Astrocyte (in vitro differentiated cells and primary cell): ENCODE measurements at regions not wholly inside any gene's neighbourhood (a gene's known extent, or its start where the extent isn't known, plus 50 kb on each side); places are given as distances from the start of the nearest gene placed in this dataset.

Experiments
- DNase-seq: peaks from one replicate; pipeline ENCODE4 v3.0.0-alpha.2; 2010; ENCODE audit warnings: low read depth
- FAIRE-seq: peaks from 2 replicates; lab custom pipeline; 2011; peaks lifted over from hg19 to GRCh38; lab: Jason Lieb, UNC
- H2AFZ ChIP-seq: 2 replicates; pipeline ENCODE4 v1.6.0; 2012; ENCODE audit warnings: low read depth, low read length, inconsistent platforms
- H3K27ac ChIP-seq: 2 replicates; pipeline ENCODE4 v1.5.1; 2011; ENCODE audit warnings: low read depth, low read length, inconsistent platforms
- H3K27me3 ChIP-seq: 2 replicates; pipeline ENCODE4 v1.6.0; 2011; ENCODE audit warnings: low read length, inconsistent platforms; ENCODE audit not compliant: insufficient read depth
- H3K36me3 ChIP-seq: 2 replicates; pipeline ENCODE4 v1.5.1; 2011; ENCODE audit warnings: low read length, inconsistent platforms; ENCODE audit not compliant: insufficient read depth
- H3K4me1 ChIP-seq: 2 replicates; pipeline ENCODE4 v1.5.1; 2011; ENCODE audit warnings: low read length, inconsistent platforms; ENCODE audit not compliant: insufficient read depth
- H3K4me2 ChIP-seq: 2 replicates; pipeline ENCODE4 v1.6.0; 2012; ENCODE audit warnings: low read length, inconsistent platforms
- H3K4me3 ChIP-seq: 2 replicates; pipeline ENCODE4 v1.5.1; 2011; ENCODE audit warnings: low read depth, mild to moderate bottlenecking, low read length, inconsistent platforms; ENCODE audit not compliant: insufficient read depth
- H3K79me2 ChIP-seq: 2 replicates; pipeline ENCODE4 v1.6.0; 2012; ENCODE audit warnings: mild to moderate bottlenecking, low read length, inconsistent platforms; ENCODE audit not compliant: insufficient read depth
- H3K9ac ChIP-seq: 2 replicates; pipeline ENCODE4 v1.6.0; 2012; ENCODE audit warnings: mild to moderate bottlenecking, low read length, inconsistent platforms
- H3K9me3 ChIP-seq: 2 replicates; pipeline ENCODE4 v1.5.1; 2012; ENCODE audit warnings: low read depth, mild to moderate bottlenecking, low read length, inconsistent platforms; ENCODE audit not compliant: insufficient read depth
- H4K20me1 ChIP-seq: 2 replicates; pipeline ENCODE4 v1.6.0; 2012; ENCODE audit warnings: low read length, inconsistent platforms; ENCODE audit not compliant: insufficient read depth
- H3K27ac Mint-ChIP-seq: one replicate; pipeline ENCODE4 v1.8.0; 2021; ENCODE audit warnings: mild to moderate bottlenecking, mixed read lengths; ENCODE audit not compliant: unreplicated experiment
- H3K27me3 Mint-ChIP-seq: one replicate; pipeline ENCODE4 v1.8.0; 2021; ENCODE audit warnings: low read depth, mixed read lengths; ENCODE audit not compliant: unreplicated experiment
- H3K36me3 Mint-ChIP-seq: one replicate; pipeline ENCODE4 v1.8.0; 2021; ENCODE audit warnings: low read depth, mixed read lengths; ENCODE audit not compliant: unreplicated experiment
- H3K4me1 Mint-ChIP-seq: one replicate; pipeline ENCODE4 v1.8.0; 2021; ENCODE audit warnings: low read depth, mixed read lengths; ENCODE audit not compliant: unreplicated experiment
- H3K4me3 Mint-ChIP-seq: one replicate; pipeline ENCODE4 v1.8.0; 2021; ENCODE audit warnings: mild to moderate bottlenecking, moderate library complexity, mixed read lengths; ENCODE audit not compliant: unreplicated experiment
- H3K9me3 Mint-ChIP-seq: one replicate; pipeline ENCODE4 v1.8.0; 2021; ENCODE audit warnings: mild to moderate bottlenecking, mixed read lengths; ENCODE audit not compliant: unreplicated experiment
- EZH2 ChIP-seq: IDR thresholded peaks from 2 replicates; pipeline ENCODE4 v1.6.1; 2012; ENCODE audit warnings: mild to moderate bottlenecking, low read length, inconsistent platforms; ENCODE audit not compliant: insufficient read depth
- TF ChIP-seq, protein P1 (sequence below): IDR thresholded peaks from 2 replicates; pipeline ENCODE4 v1.5.1; 2011; ENCODE audit warnings: low read depth, mild to moderate bottlenecking, inconsistent platforms, low read length, moderate library complexity; ENCODE audit not compliant: insufficient read depth

DNA sequence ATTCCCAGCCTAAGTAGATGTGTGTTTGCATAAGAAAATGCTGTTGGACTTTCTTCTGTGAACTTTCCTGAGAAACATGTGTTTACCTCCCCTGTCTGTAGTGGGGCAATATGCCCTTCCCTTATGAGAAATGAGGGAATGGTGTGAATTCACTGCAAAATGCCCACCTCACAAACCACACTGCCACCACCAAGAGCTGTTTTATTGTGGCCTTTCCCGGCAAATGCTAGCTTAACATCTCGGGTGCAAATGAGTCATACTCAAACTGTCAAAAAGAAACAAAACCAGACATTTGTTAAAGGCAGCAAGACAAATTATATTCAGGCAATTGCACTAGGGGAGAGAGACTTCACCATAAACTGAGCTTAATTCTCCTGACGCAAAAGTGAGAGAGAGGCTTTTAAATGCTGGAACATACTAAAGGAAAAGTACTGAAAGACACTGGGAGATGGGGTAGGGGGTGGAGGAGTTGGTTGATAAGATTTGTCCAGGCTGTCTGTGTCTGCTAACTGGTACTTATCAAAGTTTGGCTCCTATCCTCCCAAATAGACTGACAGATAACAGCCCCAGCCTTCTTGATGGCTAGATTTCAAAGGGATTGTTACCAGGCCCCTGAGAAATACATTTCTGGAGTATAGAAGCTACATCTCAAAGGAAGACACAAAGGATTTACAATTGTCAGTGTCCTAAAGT, 70.9 kb upstream of the OR5AK2 start:
- no peaks in the 10 kb centered on the region for H3K36me3 Mint-ChIP-seq
- Histone ChIP-seq H2AFZ (no peak overlapping the region), H3K27me3 (no peaks in the 10 kb centered on the region), H3K4me2 (peak overlapping the region; percentile 11), H3K9me3 (no peaks in the 10 kb centered on the region), H4K20me1 (no peaks in the 10 kb centered on the region), H3K4me3 (no peak overlapping the region), H3K79me2 (no peaks in the 10 kb centered on the region), H3K9ac (no peak overlapping the region), H3K4me1 (no peaks in the 10 kb centered on the region), H3K36me3 (no peaks in the 10 kb centered on the region), H3K27ac (no peak overlapping the region)
- no peaks in the 10 kb centered on the region for H3K27me3 Mint-ChIP-seq
- peak; percentile 58 for DNase-seq
- no peaks in the 10 kb centered on the region for H3K9me3 Mint-ChIP-seq
- no peak overlapping the region for H3K27ac Mint-ChIP-seq
- no peak for FAIRE-seq
- H3K4me3 Mint-ChIP-seq: no peak overlapping the region
- TF ChIP-seq EZH2: no peak
- TF ChIP-seq, protein P1, sequence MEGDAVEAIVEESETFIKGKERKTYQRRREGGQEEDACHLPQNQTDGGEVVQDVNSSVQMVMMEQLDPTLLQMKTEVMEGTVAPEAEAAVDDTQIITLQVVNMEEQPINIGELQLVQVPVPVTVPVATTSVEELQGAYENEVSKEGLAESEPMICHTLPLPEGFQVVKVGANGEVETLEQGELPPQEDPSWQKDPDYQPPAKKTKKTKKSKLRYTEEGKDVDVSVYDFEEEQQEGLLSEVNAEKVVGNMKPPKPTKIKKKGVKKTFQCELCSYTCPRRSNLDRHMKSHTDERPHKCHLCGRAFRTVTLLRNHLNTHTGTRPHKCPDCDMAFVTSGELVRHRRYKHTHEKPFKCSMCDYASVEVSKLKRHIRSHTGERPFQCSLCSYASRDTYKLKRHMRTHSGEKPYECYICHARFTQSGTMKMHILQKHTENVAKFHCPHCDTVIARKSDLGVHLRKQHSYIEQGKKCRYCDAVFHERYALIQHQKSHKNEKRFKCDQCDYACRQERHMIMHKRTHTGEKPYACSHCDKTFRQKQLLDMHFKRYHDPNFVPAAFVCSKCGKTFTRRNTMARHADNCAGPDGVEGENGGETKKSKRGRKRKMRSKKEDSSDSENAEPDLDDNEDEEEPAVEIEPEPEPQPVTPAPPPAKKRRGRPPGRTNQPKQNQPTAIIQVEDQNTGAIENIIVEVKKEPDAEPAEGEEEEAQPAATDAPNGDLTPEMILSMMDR: no peak
- peaks cover 13% of the 10 kb centered on the region for H3K4me1 Mint-ChIP-seq

DNA sequence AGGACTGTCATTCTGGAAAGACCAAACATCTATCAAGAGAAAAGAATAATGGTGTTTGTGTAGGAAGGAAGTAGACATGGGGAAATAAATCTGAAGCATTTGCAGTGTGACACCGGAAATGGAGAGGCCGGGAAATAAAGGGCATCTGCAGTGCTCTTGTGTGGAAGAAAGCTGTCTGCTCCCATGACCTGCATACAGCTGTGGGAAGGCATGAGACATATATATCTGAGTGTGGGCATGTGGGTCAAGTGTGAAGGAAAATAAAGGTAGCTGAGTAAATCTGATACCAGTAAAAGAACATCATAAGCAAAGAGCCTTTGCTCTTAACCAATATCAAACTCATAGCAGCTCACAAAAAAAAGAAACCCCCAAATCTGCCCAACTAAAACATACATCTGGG, 72.1 kb upstream of the OR5AK2 start:
- no peaks in the 10 kb centered on the region for H3K36me3 Mint-ChIP-seq
- H3K36me3 ChIP-seq: no peaks in the 10 kb centered on the region
- H3K9ac ChIP-seq: no peak overlapping the region
- H3K4me1 Mint-ChIP-seq: peaks cover 13% of the 10 kb centered on the region
- no peaks in the 10 kb centered on the region for H3K79me2 ChIP-seq
- FAIRE-seq (no peak), DNase-seq (no peak)
- H3K27me3 ChIP-seq: no peaks in the 10 kb centered on the region
- no peak overlapping the region for H3K27ac Mint-ChIP-seq
- no peak overlapping the region for H3K4me3 Mint-ChIP-seq
- no peaks in the 10 kb centered on the region for H4K20me1 ChIP-seq
- H3K9me3 ChIP-seq: no peaks in the 10 kb centered on the region
- no peaks in the 10 kb centered on the region for H3K27me3 Mint-ChIP-seq
- no peaks in the 10 kb centered on the region for H3K9me3 Mint-ChIP-seq
- no peak overlapping the region for H3K4me2 ChIP-seq
- H3K27ac ChIP-seq: no peak overlapping the region
- TF ChIP-seq, protein P1: no peak
- no peak for TF ChIP-seq EZH2
- peaks cover under 1% of the 10 kb centered on the region for H3K4me1 ChIP-seq
- no peak overlapping the region for H3K4me3 ChIP-seq
- H2AFZ ChIP-seq: no peak overlapping the region

DNA sequence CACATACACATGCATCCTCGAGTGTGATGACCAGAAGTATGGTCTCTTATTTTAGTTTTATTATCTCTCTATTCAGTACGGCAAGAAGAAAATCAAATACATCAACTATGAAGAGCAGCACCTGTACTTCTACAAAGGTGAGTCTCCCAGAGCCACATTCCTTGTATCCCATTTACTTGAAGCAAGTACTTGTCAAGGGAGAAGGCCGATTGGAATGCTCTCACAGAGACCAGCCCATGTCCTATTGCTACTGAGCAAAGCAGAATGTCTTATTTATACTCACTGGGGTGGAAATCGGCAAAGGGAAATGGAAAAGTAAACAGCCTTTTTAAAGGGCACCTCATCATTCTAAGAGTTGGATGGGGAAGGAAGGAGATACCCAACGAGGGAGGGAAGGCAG, 72.6 kb upstream of the OR5AK2 start:
- TF ChIP-seq EZH2: no peak
- TF ChIP-seq, protein P1: no peak
- H3K79me2 ChIP-seq: no peaks in the 10 kb centered on the region
- no peak overlapping the region for H3K27ac ChIP-seq
- Mint-ChIP-seq H3K9me3 (no peaks in the 10 kb centered on the region), H3K27ac (no peak overlapping the region), H3K27me3 (no peaks in the 10 kb centered on the region), H3K36me3 (no peaks in the 10 kb centered on the region), H3K4me1 (peaks cover 18% of the 10 kb centered on the region), H3K4me3 (no peak overlapping the region)
- DNase-seq (no peak), FAIRE-seq (no peak)
- H3K9me3 ChIP-seq: no peaks in the 10 kb centered on the region
- no peak overlapping the region for H3K4me2 ChIP-seq
- H2AFZ ChIP-seq: no peak overlapping the region
- H3K4me1 ChIP-seq: peaks cover 4% of the 10 kb centered on the region
- H3K36me3 ChIP-seq: no peaks in the 10 kb centered on the region
- no peaks in the 10 kb centered on the region for H3K27me3 ChIP-seq
- H3K4me3 ChIP-seq: no peak overlapping the region
- H4K20me1 ChIP-seq: no peaks in the 10 kb centered on the region
- no peak overlapping the region for H3K9ac ChIP-seq
